Umbilical cord (tissue), 1 donor: ENCODE measurements at regions not wholly inside any gene's neighbourhood (a gene's known extent, or its start where the extent isn't known, plus 50 kb on each side); places are given as distances from the start of the nearest gene placed in this dataset.
A peak's percentile ranks its signal among the peaks of the same experiment; 100 is the strongest.

Source experiments
- DNase-seq: peaks from one replicate; pipeline ENCODE4 v3.0.0-alpha.2; 2015; ENCODE audit warnings: low spot score

- DNase-seq: no peak
Measured at GRCh38 chr1:30819244-30819571, 61.6 kb upstream of the LAPTM5 start.

DNA sequence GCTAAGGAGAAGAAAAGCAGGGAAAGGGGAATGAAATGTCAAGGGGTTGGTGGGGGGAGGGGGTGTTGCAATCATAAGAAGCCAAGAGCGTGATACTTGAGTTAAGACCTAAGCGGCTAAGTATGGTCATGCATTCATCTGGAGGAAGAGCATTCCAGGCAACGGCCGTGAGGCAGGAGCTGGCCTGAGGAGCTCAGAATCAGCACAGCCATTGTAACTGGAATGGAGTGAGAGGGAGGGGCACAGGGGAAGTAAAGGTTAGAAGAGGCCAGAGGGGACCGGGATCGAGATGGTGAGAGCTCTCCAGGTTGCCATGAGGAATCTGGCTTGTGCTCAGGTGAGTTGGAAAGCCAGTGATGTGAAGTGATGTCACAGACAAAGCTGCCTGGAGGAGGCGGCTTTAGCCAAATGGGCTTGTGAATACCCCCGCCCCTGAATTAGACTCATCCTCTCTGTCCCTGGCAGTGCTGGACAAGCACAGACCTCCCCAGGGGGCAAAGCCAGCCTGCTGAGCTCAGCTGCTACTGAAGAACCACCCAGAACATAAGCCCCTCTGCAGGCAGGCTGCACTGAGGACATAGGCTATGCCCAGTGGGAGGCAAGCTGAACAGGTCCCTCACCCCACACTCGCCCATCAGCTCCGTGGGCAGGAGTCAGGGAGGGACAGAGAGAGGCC, 61.1 kb upstream of the LAPTM5 start:
- peak; percentile 61 for DNase-seq

GRCh38 chr1:30817548-30817947, 60.0 kb upstream of the LAPTM5 start:
- DNase-seq: no peak

DNA sequence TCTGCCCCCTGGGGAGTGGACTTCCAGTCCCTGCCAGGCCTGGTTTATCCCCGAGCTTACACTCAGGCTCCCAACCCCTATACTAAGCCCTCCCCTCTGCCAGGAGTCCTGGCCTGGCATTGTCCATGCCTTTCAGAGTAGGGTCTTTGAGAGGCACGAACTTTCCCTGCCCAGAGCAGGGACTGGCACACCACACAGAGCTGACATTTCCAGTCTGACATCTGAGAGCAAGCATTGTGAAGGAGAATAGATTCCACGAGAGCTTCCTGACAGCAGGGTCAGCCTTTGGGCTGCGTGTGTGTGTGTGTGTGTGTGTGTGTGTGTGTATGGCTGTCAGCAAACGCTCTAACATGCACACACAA, 59.5 kb upstream of the LAPTM5 start:
- no peak for DNase-seq

GRCh38 chr1:30816211-30817076, 58.9 kb upstream of the LAPTM5 start:
- peak; percentile 82 for DNase-seq

- no peak for DNase-seq
Measured at GRCh38 chr1:30815556-30815955, 58.0 kb upstream of the LAPTM5 start.

GRCh38 chr1:30814292-30814691, 56.7 kb upstream of the LAPTM5 start:
- DNase-seq: no peak

DNA sequence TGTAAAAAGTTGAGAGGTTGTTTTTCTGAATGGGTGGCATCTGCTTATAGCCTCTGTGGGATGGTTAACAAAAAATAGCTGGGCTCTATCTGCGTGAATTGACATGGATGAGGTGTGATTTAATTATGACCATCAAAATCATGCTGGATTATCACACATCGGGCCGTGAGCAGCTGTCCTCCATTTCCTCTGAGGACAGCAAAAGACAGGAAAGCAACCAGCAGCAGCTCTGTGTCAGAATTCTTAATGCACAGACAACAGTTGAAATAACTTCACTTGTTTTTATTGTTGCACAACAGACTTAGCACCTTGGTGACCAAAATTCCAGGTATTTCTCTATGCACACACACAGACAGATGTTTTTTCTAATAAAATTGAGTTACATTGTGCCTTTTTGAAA, 54.5 kb upstream of the LAPTM5 start:
- no peak for DNase-seq

- no peak for DNase-seq
Measured at GRCh38 chr1:30811187-30811586, 53.6 kb upstream of the LAPTM5 start.

- no peak for DNase-seq
Measured at GRCh38 chr1:30810416-30811080, 53.0 kb upstream of the LAPTM5 start.

GRCh38 chr1:30809514-30810263, 52.1 kb upstream of the LAPTM5 start:
- peak; percentile 79 for DNase-seq

- DNase-seq: no peak
Measured at GRCh38 chr1:30808067-30808662, 50.6 kb upstream of the LAPTM5 start.

DNA sequence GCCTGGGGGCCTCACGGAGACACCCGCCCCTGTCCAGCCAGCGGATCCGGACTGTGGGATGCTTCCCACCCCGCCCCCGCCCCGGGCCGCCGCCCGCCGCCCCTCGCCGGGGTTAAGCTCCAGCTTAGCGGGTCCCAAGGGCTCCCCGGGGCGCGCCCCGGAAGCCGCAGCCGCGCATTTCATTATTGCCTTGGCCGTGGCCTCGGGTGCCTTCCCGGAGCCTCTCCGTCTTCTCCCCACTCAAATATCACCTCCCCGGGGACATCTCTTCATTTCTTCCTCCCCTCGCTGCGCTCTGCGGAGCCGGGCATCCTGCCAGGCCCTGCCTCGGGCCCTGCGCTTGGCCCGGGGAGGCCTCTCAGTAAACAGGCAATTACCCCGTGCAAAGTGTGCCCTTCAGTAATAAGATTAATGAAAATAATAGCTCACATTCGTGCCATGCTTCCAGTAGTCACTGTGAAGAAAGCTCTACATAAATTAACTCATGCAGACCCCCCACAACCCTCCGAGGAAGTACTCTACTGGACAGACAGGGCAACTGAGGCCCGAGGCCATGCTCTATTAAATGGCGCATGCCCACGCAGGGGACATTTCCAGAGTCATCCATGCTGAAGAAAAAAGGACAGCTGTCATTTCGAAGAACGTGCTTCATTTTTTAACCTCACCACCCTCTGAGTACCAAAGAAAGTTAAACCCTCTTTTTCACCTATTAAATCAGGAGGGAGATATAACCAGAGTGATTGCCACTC, 49.9 kb upstream of the LAPTM5 start:
- peak; percentile 49 for DNase-seq
